Activated effector memory CD4-positive, alpha-beta T cell treated with Interleukin-2 at 50 U/mL for 16 hours (primary cell): ENCODE measurements at regions not wholly inside any gene's neighbourhood (a gene's known extent, or its start where the extent isn't known, plus 50 kb on each side); places are given as distances from the start of the nearest gene placed in this dataset.
"Not testable (repeated sequence)": the region's sequence is repeated elsewhere in the genome, so short reads cannot be mapped to it uniquely, and the experiment has no call there.

Experiments
- DNase-seq: peaks from one replicate; pipeline ENCODE4 v3.0.0-alpha.2; 2020

- DNase-seq: not testable (repeated sequence)
These were observed 213.9 kb downstream of the BANP start for GRCh38 chr16:88165040-88165544.

GRCh38 chr16:88165683-88166082 lies 214.4 kb downstream of the BANP start:
- not testable (repeated sequence) for DNase-seq

GRCh38 chr16:88166209-88166773 lies 215.1 kb downstream of the BANP start:
- not testable (repeated sequence) for DNase-seq

GRCh38 chr16:88167798-88168556 lies 214.8 kb upstream of the ZNF469 start:
- not testable (repeated sequence) for DNase-seq

GRCh38 chr16:88168557-88168949 lies 214.2 kb upstream of the ZNF469 start:
- not testable (repeated sequence) for DNase-seq

GRCh38 chr16:88169136-88169830 lies 213.5 kb upstream of the ZNF469 start:
- not testable (repeated sequence) for DNase-seq

- DNase-seq: not testable (repeated sequence)
These were observed 213.0 kb upstream of the ZNF469 start for GRCh38 chr16:88169831-88170165.

GRCh38 chr16:88170528-88170991 lies 212.2 kb upstream of the ZNF469 start:
- no peak for DNase-seq

GRCh38 chr16:88171126-88171525 lies 211.6 kb upstream of the ZNF469 start:
- not testable (repeated sequence) for DNase-seq

GRCh38 chr16:88176184-88176583 lies 206.6 kb upstream of the ZNF469 start:
- DNase-seq: not testable (repeated sequence)

GRCh38 chr16:88176591-88177180 lies 206.1 kb upstream of the ZNF469 start:
- DNase-seq: not testable (repeated sequence)

GRCh38 chr16:88178251-88178650 lies 204.5 kb upstream of the ZNF469 start:
- DNase-seq: not testable (repeated sequence)

- DNase-seq: not testable (repeated sequence)
These were observed 203.9 kb upstream of the ZNF469 start for GRCh38 chr16:88178896-88179295.

GRCh38 chr16:88182967-88183881 lies 199.5 kb upstream of the ZNF469 start:
- not testable (repeated sequence) for DNase-seq

GRCh38 chr16:88184053-88184452 lies 198.7 kb upstream of the ZNF469 start:
- not testable (repeated sequence) for DNase-seq

- DNase-seq: not testable (repeated sequence)
These were observed 198.0 kb upstream of the ZNF469 start for GRCh38 chr16:88184566-88185355.

- DNase-seq: not testable (repeated sequence)
These were observed 197.4 kb upstream of the ZNF469 start for GRCh38 chr16:88185406-88185805.

GRCh38 chr16:88185976-88186888 lies 196.5 kb upstream of the ZNF469 start:
- not testable (repeated sequence) for DNase-seq

- DNase-seq: not testable (repeated sequence)
These were observed 195.6 kb upstream of the ZNF469 start for GRCh38 chr16:88186889-88187870.
